ENCODE measurements at regions not wholly inside any gene's neighbourhood (a gene's known extent, or its start where the extent isn't known, plus 50 kb on each side); places are given as distances from the start of the nearest gene placed in this dataset.
A peak's percentile ranks its signal among the peaks of the same experiment; 100 is the strongest.

DNA sequence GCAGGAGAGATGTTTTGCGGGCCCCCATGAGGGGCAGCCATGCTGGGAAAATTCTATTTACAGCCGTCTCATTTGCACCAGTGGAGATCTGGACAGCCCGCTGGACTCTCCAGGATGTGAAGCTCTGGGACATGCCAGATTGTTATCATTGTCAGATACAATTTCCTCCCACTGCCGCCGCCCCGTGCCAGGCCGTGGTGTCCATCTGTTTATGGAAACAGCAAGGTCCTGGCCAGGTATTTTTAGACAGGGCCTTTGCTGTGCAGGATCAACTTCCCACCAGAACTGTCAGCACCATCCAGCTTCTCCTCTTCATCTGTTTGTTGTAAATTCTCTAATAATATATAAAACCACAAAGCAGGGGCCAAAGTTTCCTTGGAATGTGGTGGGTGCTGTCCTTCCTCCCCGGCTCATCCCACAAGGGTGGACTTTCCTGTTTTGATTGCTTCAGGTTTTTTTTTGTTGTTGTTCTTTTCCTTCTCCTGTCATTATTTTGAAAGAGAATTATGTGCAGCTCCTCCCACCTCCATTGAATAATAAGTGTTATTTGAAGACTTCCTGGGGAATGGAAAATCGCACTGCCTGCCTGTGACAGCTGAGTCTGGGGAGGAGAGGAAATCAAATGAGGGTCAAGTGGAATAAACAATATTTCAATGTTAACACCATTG is 398.1 kb downstream of the TNS1 start:
- ChIA-PET CTCF (interaction anchor here (1.0 to 1.8 kb wide), 2 partner anchors 46 to 938 kb away, joined by 3 to 5 read pairs; no protein-coding TSS in a partner anchor), POLR2A (no interaction called here)
- no peaks in the 10 kb centered on the region for H3F3A ChIP-seq (replicated peaks; ENCODE audit: insufficient read depth)
- no peaks in the 10 kb centered on the region; the same call in 1 of the 2 replicates for H3K27me3 ChIP-seq (ENCODE audit: insufficient read depth)
- no peaks in the 10 kb centered on the region for H4K20me1 ChIP-seq (ENCODE audit: insufficient read depth)
- H3K36me3 ChIP-seq (replicated peaks in 1 of 2; ENCODE audit: control insufficient read depth in 1 of 2, insufficient read depth in 2 of 2, low read length in 1 of 2): no peaks in the 10 kb centered on the region
- H3K9me2 ChIP-seq: no peaks in the 10 kb centered on the region
- peak; percentile 56 for DNase-seq
- H3K4me2 ChIP-seq: no peak overlapping the region
- H3K79me2 ChIP-seq (ENCODE audit: insufficient read depth): no peaks in the 10 kb centered on the region
- H3K4me3 ChIP-seq (ENCODE audit: low read depth in 2 of 2, low read length in 1 of 2): no peak overlapping the region
- H3K27ac ChIP-seq (ENCODE audit: low read depth in 2 of 2, low read length in 1 of 2): peak overlapping the region in 1 of 2 experiments; percentile 82; a peak in 3 of 4 replicates
- WGBS (ENCODE audit: low lambda C conversion rate): 22% methylated on average over 9 of the region's 9 CpGs
- H2AFZ ChIP-seq (ENCODE audit: low read depth): no peak overlapping the region
- H3K4me1 ChIP-seq (ENCODE audit: control insufficient read depth in 1 of 2, insufficient read depth in 2 of 2, low read depth in 1 of 2, low read length in 1 of 2): peaks cover 0 to 32% of the 10 kb centered on the region in 2 experiments; a peak in 2 of 4 replicates
- peak; percentile 25; the same call in 1 of the 2 replicates for TF ChIP-seq POLR2AphosphoS5 (IDR thresholded peaks at IDR 0.05; ENCODE audit: low read depth, low read length)
- TF ChIP-seq FOSL2 (IDR thresholded peaks at IDR 0.05; ENCODE audit: borderline replicate concordance, low read depth): no peak
- TF ChIP-seq RAD21 (IDR thresholded peaks at IDR 0.05; ENCODE audit: low read length): peak; percentile 5; the same call in 1 of the 2 replicates
- TF ChIP-seq, protein P1, sequence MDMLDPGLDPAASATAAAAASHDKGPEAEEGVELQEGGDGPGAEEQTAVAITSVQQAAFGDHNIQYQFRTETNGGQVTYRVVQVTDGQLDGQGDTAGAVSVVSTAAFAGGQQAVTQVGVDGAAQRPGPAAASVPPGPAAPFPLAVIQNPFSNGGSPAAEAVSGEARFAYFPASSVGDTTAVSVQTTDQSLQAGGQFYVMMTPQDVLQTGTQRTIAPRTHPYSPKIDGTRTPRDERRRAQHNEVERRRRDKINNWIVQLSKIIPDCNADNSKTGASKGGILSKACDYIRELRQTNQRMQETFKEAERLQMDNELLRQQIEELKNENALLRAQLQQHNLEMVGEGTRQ (IDR thresholded peaks at IDR 0.05; ENCODE audit: borderline replicate concordance, low read depth, low read length): no peak
- peak; percentile 55; the same call in 1 of the 2 replicates for TF ChIP-seq RCOR1 (IDR thresholded peaks at IDR 0.05; ENCODE audit: low read length)
- TF ChIP-seq, protein P2, sequence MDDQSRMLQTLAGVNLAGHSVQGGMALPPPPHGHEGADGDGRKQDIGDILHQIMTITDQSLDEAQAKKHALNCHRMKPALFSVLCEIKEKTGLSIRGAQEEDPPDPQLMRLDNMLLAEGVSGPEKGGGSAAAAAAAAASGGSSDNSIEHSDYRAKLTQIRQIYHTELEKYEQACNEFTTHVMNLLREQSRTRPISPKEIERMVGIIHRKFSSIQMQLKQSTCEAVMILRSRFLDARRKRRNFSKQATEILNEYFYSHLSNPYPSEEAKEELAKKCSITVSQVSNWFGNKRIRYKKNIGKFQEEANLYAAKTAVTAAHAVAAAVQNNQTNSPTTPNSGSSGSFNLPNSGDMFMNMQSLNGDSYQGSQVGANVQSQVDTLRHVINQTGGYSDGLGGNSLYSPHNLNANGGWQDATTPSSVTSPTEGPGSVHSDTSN (IDR thresholded peaks at IDR 0.05): peak; percentile 63
- TF ChIP-seq, protein P3, sequence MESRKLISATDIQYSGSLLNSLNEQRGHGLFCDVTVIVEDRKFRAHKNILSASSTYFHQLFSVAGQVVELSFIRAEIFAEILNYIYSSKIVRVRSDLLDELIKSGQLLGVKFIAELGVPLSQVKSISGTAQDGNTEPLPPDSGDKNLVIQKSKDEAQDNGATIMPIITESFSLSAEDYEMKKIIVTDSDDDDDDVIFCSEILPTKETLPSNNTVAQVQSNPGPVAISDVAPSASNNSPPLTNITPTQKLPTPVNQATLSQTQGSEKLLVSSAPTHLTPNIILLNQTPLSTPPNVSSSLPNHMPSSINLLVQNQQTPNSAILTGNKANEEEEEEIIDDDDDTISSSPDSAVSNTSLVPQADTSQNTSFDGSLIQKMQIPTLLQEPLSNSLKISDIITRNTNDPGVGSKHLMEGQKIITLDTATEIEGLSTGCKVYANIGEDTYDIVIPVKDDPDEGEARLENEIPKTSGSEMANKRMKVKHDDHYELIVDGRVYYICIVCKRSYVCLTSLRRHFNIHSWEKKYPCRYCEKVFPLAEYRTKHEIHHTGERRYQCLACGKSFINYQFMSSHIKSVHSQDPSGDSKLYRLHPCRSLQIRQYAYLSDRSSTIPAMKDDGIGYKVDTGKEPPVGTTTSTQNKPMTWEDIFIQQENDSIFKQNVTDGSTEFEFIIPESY (IDR thresholded peaks at IDR 0.05; ENCODE audit: borderline replicate concordance, low read depth): no peak
- peak; percentile 28 to 71; a peak in 1 of 4 replicates for TF ChIP-seq EP300 (IDR thresholded peaks at IDR 0.05; ENCODE audit: borderline replicate concordance in 1 of 2, low read depth in 1 of 2, low read length in 1 of 2)
- TF ChIP-seq MXI1 (IDR thresholded peaks at IDR 0.05; ENCODE audit: low read depth, low read length): peak; percentile 65; the same call in 1 of the 2 replicates
- TF ChIP-seq MEF2A (IDR thresholded peaks at IDR 0.05; ENCODE audit: borderline replicate concordance, low read depth): peak; percentile 18; the same call in 1 of the 2 replicates
- TF ChIP-seq GATA2 (CRISPR knock-in tag; IDR thresholded peaks at IDR 0.05): peak; percentile 85
- peak; percentile 72 for TF ChIP-seq TCF12 (IDR thresholded peaks at IDR 0.05)
- no peak overlapping the region for H3K9ac ChIP-seq
- H3K9me3 ChIP-seq: no peaks in the 10 kb centered on the region
